ENCODE measurements at regions not wholly inside any gene's neighbourhood (a gene's known extent, or its start where the extent isn't known, plus 50 kb on each side); places are given as distances from the start of the nearest gene placed in this dataset.

DNA sequence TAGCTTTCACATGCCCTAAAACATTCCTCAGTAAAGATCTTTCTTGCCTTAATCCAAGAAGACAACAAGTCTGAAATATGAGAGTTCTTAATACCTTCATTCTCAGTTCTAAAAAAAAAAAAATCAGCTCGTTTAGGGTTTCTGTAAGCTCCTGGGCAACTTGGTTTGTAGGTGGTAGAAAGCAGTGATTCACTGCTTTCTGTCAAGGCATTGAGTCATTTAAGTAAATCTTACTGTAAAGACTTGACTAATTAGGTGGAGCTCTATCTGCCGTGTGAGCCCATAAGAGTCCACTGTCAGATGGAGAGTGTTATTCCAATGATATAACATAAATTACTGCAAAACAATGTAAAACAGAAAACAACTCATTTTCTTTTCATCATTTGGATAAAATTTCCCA, 56.1 kb upstream of the MAST4 start:
- Histone ChIP-seq H3K36me3 (no peaks in the 10 kb centered on the region), H3K27ac (no peak overlapping the region), H3K4me3 (no peak overlapping the region), H3K4me1 (no peaks in the 10 kb centered on the region), H3K9me3 (no peaks in the 10 kb centered on the region), H3K27me3 (no peaks in the 10 kb centered on the region)
- 18 to 29% methylated on average over 2 of the region's 2 CpGs for WGBS, 2 donors
- intact Hi-C loops (cut with DNase I), result no loop called here
- TF ChIP-seq, protein P1, sequence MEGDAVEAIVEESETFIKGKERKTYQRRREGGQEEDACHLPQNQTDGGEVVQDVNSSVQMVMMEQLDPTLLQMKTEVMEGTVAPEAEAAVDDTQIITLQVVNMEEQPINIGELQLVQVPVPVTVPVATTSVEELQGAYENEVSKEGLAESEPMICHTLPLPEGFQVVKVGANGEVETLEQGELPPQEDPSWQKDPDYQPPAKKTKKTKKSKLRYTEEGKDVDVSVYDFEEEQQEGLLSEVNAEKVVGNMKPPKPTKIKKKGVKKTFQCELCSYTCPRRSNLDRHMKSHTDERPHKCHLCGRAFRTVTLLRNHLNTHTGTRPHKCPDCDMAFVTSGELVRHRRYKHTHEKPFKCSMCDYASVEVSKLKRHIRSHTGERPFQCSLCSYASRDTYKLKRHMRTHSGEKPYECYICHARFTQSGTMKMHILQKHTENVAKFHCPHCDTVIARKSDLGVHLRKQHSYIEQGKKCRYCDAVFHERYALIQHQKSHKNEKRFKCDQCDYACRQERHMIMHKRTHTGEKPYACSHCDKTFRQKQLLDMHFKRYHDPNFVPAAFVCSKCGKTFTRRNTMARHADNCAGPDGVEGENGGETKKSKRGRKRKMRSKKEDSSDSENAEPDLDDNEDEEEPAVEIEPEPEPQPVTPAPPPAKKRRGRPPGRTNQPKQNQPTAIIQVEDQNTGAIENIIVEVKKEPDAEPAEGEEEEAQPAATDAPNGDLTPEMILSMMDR (IDR thresholded peaks at IDR 0.05), result no peak
- no peak for TF ChIP-seq POLR2A (IDR thresholded peaks at IDR 0.05)
- DNase-seq, result no peak

DNA sequence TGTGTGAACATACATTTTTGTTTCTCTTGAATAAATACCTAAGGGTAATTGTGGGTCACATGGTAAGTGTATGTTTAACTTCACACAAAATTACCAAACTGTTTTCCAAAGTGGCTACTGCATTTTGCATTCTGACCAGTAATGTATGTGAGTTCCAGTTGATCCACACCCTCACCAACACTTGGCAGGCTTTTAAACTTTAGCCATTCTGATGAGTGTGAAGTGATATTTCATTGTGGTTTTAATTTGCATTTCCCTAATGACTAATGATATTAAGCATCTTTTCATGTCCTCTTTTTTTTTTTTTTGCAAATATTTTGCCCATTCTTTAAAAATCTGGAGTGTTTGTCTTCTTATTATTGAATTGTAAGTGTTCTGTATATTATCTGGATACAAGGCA, 53.5 kb upstream of the MAST4 start:
- no peak for DNase-seq
- Histone ChIP-seq H3K27me3 (no peaks in the 10 kb centered on the region), H3K4me1 (no peaks in the 10 kb centered on the region), H3K9me3 (no peaks in the 10 kb centered on the region), H3K36me3 (no peaks in the 10 kb centered on the region), H3K27ac (no peak overlapping the region), H3K4me3 (no peak overlapping the region)
- TF ChIP-seq POLR2A (IDR thresholded peaks at IDR 0.05), result no peak
- TF ChIP-seq, protein P1 (IDR thresholded peaks at IDR 0.05), result no peak
- intact Hi-C loops (cut with DNase I), result no loop called here
